Hematopoietic multipotent progenitor cell treated with erythropoietin and hydrocortisone succinate and interleukin-3 and kit ligand, for 4 days (in vitro differentiated cells): ENCODE measurements at regions not wholly inside any gene's neighbourhood (a gene's known extent, or its start where the extent isn't known, plus 50 kb on each side); places are given as distances from the start of the nearest gene placed in this dataset.

ENCODE experiments used
- DNase-seq: peaks from one replicate; pipeline ENCODE4 v3.0.0-alpha.2; 2015

DNA sequence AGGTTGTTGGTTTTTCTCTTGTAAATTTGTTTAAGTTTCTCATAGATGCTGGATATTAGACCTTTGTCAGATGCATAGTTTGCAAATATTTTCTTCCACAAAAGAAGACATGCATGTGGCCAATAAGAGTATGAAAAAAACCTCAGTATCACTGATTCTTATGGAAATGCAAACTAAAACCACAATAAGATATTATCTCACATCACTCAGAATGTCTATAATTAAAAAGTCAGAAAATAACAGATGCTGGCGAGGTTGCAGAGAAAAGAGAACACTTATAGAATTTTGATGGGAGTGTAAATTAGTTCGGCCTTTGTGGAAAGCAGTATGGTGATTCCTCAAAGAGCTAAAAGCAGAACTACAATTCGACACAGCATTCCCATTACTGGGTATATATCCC lies 1355.6 kb downstream of the FAM133A start:
- no peak for DNase-seq

GRCh38 chrX:95040104-95040503 lies 1366.1 kb downstream of the FAM133A start:
- DNase-seq: no peak

GRCh38 chrX:95044331-95044730 lies 1370.3 kb downstream of the FAM133A start:
- DNase-seq: no peak

DNA sequence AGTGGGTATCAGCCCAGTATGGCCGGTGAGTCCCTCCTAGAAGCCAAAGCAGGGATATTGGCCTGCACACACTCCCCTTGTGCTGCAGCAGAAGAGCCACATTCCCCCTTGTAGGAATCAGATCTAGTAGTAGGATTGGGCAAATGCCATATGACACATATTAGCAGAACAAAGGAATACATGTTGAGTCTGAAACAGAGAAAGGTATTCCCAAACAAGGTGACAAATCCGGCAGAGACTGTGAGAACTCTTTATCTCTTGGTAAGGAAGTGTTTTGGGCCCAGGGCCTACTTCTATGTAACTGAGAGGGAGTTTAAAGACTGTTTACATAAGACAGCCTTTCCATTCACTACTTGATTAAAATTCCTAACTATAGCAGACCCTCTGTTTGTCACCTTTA lies 1382.0 kb downstream of the FAM133A start:
- no peak for DNase-seq

GRCh38 chrX:95056901-95057300 lies 1382.9 kb downstream of the FAM133A start:
- no peak for DNase-seq

GRCh38 chrX:95057341-95057740 lies 1383.3 kb downstream of the FAM133A start:
- DNase-seq: no peak

- no peak for DNase-seq
Measured at GRCh38 chrX:95058815-95059214, 1384.8 kb downstream of the FAM133A start.

DNA sequence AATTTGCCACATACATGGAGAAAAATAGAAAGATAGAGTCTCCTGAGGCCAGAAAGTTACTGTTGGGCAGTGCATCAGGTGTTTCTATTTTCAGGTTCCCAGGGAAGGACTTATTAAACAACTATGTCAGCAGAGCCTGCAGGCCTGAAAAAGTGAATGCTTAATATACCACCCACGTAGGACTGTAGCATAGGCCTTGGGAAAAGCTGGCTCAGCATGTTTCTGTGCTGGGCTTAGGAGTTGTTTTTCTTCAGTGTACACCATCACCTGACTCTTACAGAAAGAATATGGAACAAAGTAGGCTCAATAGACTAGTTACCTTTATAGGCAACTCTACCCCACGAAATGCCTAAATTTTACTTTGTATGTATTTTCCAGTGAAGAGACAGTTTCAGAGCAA lies 1385.9 kb downstream of the FAM133A start:
- no peak for DNase-seq

DNA sequence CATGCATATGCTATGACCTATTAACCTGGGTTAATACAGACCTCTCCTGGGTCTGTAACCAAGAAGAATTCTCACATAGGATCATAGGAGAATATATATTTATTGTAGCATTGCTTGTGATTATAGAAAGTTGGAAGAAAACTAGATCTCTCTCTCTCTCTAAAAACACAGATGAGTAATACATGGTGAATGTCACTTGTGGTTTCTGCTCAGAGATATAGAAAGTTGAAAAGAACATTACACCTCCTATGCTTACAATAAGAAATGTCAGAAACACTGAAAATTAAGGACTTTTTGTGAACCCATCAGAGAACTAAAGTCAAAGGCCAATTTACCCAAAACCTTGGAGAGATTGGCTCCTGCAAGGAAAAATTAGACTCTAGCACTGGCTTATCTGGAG lies 1389.5 kb downstream of the FAM133A start:
- no peak for DNase-seq

- DNase-seq: no peak
Measured at GRCh38 chrX:95065151-95065550, 1391.1 kb downstream of the FAM133A start.

DNA sequence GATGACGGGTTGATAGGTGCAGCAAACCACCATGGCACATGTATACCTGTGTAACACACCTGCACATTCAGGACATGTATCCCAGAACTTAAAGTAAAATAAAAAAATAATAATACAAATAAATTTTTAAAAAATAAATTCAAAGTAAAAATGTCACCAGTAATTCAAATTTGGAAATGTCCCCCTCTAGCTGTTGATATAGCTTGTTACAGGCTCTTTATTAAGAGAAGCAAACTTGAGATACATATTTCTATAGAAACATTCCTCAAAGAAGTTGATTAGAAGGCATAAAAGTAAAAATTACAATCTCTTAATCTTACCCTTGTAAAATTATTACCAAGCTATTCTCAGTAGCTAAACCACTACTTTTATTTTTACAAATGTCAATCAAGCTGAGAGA lies 1397.0 kb downstream of the FAM133A start:
- peak; percentile 0 for DNase-seq

- DNase-seq: no peak
Measured at GRCh38 chrX:95071621-95072020, 1397.6 kb downstream of the FAM133A start.

- DNase-seq: peak; percentile 44
Measured at GRCh38 chrX:95076449-95076848, 1402.4 kb downstream of the FAM133A start.

DNA sequence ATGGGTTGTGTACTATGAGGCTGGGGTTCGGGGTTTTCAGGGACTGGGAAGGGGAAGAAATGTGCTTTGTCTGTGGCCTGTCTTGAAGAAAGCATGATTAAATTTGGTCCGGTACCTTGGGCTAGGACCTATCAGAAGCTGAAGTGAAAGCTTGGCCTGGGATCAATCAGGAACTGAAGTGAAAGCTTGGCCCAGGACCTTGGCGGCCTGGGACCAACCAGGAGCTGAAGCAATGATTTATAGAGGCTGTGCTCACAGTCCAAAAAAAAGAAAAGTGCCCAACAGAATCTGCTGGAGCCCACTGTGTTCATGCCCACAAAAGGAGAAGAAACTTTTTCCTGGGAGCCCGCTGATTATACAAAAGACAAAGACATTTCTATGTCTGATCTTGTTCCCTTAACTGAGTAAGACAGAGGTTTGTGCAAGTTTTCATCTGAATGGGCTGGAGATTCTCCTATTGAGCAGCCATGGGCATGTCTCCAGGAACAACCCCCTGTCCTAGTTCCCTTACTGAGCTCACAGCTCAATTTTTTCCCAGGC lies 1427.9 kb downstream of the FAM133A start:
- DNase-seq: no peak

- DNase-seq: no peak
Measured at GRCh38 chrX:95117556-95117955, 1443.5 kb downstream of the FAM133A start.

DNA sequence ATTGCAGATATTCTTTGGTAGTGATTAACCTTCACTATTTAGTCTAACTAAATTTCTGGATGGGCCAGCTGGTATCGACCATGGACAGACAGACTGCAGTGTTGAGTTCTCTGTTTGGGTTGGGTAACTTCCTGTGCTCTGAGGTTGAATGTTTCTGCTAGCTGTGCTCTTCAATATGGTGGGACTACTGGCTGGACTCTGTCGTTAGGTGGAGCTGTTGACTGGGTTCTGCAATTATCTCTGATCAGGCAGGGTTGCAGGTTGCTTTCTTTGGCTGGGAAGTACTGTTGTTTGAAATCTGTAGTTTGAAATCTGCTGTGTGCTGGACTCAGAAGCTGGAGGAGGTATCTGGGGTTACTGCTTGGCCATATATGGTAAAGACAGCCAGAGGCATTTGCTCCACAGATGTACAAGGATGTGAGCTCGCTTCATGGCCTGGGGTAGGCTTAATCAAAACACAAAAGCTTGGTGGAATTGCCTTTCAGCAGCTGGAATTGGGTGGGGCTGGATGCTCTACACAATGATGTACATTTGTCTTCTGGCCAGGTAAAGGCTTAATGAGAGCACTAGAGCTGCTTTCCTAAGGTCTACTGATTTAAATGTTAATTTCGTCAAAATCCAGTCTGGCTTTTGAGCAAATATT lies 1472.0 kb downstream of the FAM133A start:
- no peak for DNase-seq

DNA sequence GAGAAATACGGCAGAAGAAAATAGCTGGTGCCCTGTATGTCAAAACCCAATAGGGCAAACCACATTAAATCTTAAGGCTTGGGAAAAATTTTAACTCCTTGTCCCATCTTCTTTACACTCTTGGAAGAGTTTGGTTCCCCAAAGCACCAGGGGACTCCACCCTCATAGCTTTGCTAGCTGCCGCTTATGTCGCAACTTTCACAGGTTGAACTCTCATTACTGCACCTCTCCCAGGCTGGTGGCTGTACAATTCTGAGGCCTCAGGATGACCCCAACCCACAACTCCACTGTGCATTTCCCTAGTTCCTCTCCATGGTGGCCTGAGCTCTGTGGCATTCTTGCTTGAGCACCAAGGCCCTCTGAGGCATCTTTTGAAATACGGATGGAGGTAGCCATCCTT lies 1478.8 kb downstream of the FAM133A start:
- DNase-seq: no peak

GRCh38 chrX:95156566-95156965 lies 1482.6 kb downstream of the FAM133A start:
- no peak for DNase-seq
